GM18858 (cell line): ENCODE measurements at regions not wholly inside any gene's neighbourhood (a gene's known extent, or its start where the extent isn't known, plus 50 kb on each side); places are given as distances from the start of the nearest gene placed in this dataset.

ENCODE experiments used
- ATAC-seq: cut with Tn5 transposase; IDR thresholded peaks from one replicate; pipeline ENCODE4 v1.9.1; 2021; ENCODE audit not compliant: unreplicated experiment

- no peak for ATAC-seq
These were observed 213.5 kb upstream of the FAM83B start for GRCh38 chr6:54632984-54633565.

- no peak for ATAC-seq
These were observed 213.0 kb upstream of the FAM83B start for GRCh38 chr6:54633601-54634000.

- no peak for ATAC-seq
These were observed 205.7 kb upstream of the FAM83B start for GRCh38 chr6:54640911-54641310.

GRCh38 chr6:54646069-54646950 lies 200.3 kb upstream of the FAM83B start:
- no peak for ATAC-seq

GRCh38 chr6:54646951-54647664 lies 199.5 kb upstream of the FAM83B start:
- ATAC-seq, result no peak

- no peak for ATAC-seq
These were observed 192.2 kb upstream of the FAM83B start for GRCh38 chr6:54654381-54654780.

- no peak for ATAC-seq
These were observed 191.4 kb upstream of the FAM83B start for GRCh38 chr6:54655162-54655561.

GRCh38 chr6:54665278-54665677 lies 181.3 kb upstream of the FAM83B start:
- no peak for ATAC-seq

- ATAC-seq, result no peak
These were observed 166.0 kb upstream of the FAM83B start for GRCh38 chr6:54680531-54680930.

GRCh38 chr6:54681267-54681666 lies 165.3 kb upstream of the FAM83B start:
- ATAC-seq, result no peak

- ATAC-seq, result no peak
These were observed 164.6 kb upstream of the FAM83B start for GRCh38 chr6:54681987-54682386.

- ATAC-seq, result no peak
These were observed 157.0 kb upstream of the FAM83B start for GRCh38 chr6:54689620-54690019.

GRCh38 chr6:54690596-54690995 lies 156.0 kb upstream of the FAM83B start:
- no peak for ATAC-seq

GRCh38 chr6:54694928-54695532 lies 151.5 kb upstream of the FAM83B start:
- no peak for ATAC-seq

GRCh38 chr6:54695815-54696214 lies 150.8 kb upstream of the FAM83B start:
- ATAC-seq, result no peak

- no peak for ATAC-seq
These were observed 149.1 kb upstream of the FAM83B start for GRCh38 chr6:54697424-54697823.

- peak; percentile 69 for ATAC-seq
These were observed 147.6 kb upstream of the FAM83B start for GRCh38 chr6:54698974-54699373.

- no peak for ATAC-seq
These were observed 146.4 kb upstream of the FAM83B start for GRCh38 chr6:54700158-54700557.

GRCh38 chr6:54702772-54703171 lies 143.8 kb upstream of the FAM83B start:
- ATAC-seq, result no peak

- ATAC-seq, result no peak
These were observed 140.2 kb upstream of the FAM83B start for GRCh38 chr6:54706391-54706790.

- no peak for ATAC-seq
These were observed 139.5 kb upstream of the FAM83B start for GRCh38 chr6:54706844-54707605.
